Small intestine (tissue), 7 donors: ENCODE measurements at regions not wholly inside any gene's neighbourhood (a gene's known extent, or its start where the extent isn't known, plus 50 kb on each side); places are given as distances from the start of the nearest gene placed in this dataset.

Experiments used
- DNase-seq, 2 donors: peaks; one replicate each; pipeline versions ENCODE4 v3.0.0 to v3.0.0-alpha.2; 2013
- FAIRE-seq: peaks from 2 replicates; lab custom pipeline; 2012; peaks lifted over from hg19 to GRCh38; lab: Jason Lieb, UNC
- H3K27ac ChIP-seq, 3 donors: one replicate each; pipeline ENCODE4 v1.5.1; 2013; ENCODE audit warnings: low read length in 2 of 3, mild to moderate bottlenecking in 2 of 3, control low read depth in 1 of 3, inconsistent platforms in 1 of 3, low read depth in 1 of 3, moderate library complexity in 1 of 3
- H3K27me3 ChIP-seq, 3 donors: one replicate each; pipeline ENCODE4 v1.6.1; 2013; ENCODE audit warnings: low read length in 3 of 3, inconsistent platforms in 1 of 3; ENCODE audit not compliant: control insufficient read depth in 3 of 3, insufficient read depth in 3 of 3
- H3K36me3 ChIP-seq, 3 donors: one replicate each; pipeline ENCODE4 v1.6.1; 2013; ENCODE audit warnings: low read length in 3 of 3, inconsistent platforms in 1 of 3, low read depth in 1 of 3, mild to moderate bottlenecking in 1 of 3, moderate library complexity in 1 of 3; ENCODE audit not compliant: control insufficient read depth in 3 of 3, insufficient read depth in 2 of 3
- H3K4me1 ChIP-seq, 3 donors: one replicate each; pipeline ENCODE4 v1.6.1; 2013; ENCODE audit warnings: low read length in 2 of 3, inconsistent platforms in 1 of 3, low read depth in 1 of 3, mild to moderate bottlenecking in 1 of 3, moderate library complexity in 1 of 3; ENCODE audit not compliant: control insufficient read depth in 3 of 3, insufficient read depth in 2 of 3
- H3K4me3 ChIP-seq, 3 donors: one replicate each; pipeline ENCODE4 v1.5.1; 2013; ENCODE audit warnings: low read length in 3 of 3, control low read depth in 1 of 3, inconsistent platforms in 1 of 3, low read depth in 1 of 3, mild to moderate bottlenecking in 1 of 3, moderate library complexity in 1 of 3
- H3K9me3 ChIP-seq, 2 donors: one replicate each; pipeline ENCODE4 v1.6.1; 2013; ENCODE audit warnings: low read depth in 1 of 2, low read length in 1 of 2; ENCODE audit not compliant: control insufficient read depth in 2 of 2, insufficient read depth in 1 of 2
- WGBS, 3 donors: extraction: QIAGEN DNeasy Blood & Tissue Kit; methylation state at CpG; one replicate each; pipeline ENCODE4 v1.1.7; 2013; 5-methylcytosine and 5-hydroxymethylcytosine counted together
- donor health status: healthy with polysubstance abuse.
- donor health status: control.
- donor health status: control.
- donor health status: Bipolar disorder and iron deficiency.
- donor health status: healthy.

GRCh38 chr20:11001302-11001701 is 327.5 kb upstream of the JAG1 start:
- FAIRE-seq: no peak
- H3K4me3 ChIP-seq: no peak overlapping the region
- 67 to 69% (median 68%) methylated on average over 4 of the region's 4 CpGs for WGBS, 3 donors

GRCh38 chr20:11001764-11002540 is 328.2 kb upstream of the JAG1 start:
- peaks cover 0 to 1% of the 10 kb centered on the region in 2 donors for H3K9me3 ChIP-seq
- FAIRE-seq (no peak), DNase-seq (no peak)
- H3K27me3 ChIP-seq: no peaks in the 10 kb centered on the region
- H3K4me1 ChIP-seq: no peaks in the 10 kb centered on the region
- H3K4me3 ChIP-seq: no peak overlapping the region
- H3K27ac ChIP-seq: peak overlapping the region in 1 of 3 donors; percentile 27
- no peaks in the 10 kb centered on the region for H3K36me3 ChIP-seq
- WGBS, 3 donors: 74 to 87% (median 82%) methylated on average over 12 of the region's 12 CpGs

More at GRCh38 chr20:11001302-11001701, 327.5 kb upstream of the JAG1 start:
- Histone ChIP-seq H3K9me3 (no peaks in the 10 kb centered on the region), H3K27me3 (no peaks in the 10 kb centered on the region), H3K4me1 (no peaks in the 10 kb centered on the region), H3K36me3 (no peaks in the 10 kb centered on the region), H3K27ac (no peak overlapping the region)
- no peak for DNase-seq

GRCh38 chr20:11003341-11003740 is 329.5 kb upstream of the JAG1 start:
- no peaks in the 10 kb centered on the region for H3K4me1 ChIP-seq
- DNase-seq (no peak), FAIRE-seq (no peak)
- no peaks in the 10 kb centered on the region for H3K27me3 ChIP-seq
- peaks cover 0 to 3% of the 10 kb centered on the region in 2 donors for H3K9me3 ChIP-seq
- WGBS, 3 donors: 62 to 89% (median 73%) methylated on average over 2 of the region's 2 CpGs
- H3K4me3 ChIP-seq: no peak overlapping the region
- no peak overlapping the region for H3K27ac ChIP-seq
- H3K36me3 ChIP-seq: no peaks in the 10 kb centered on the region

GRCh38 chr20:11008444-11009033 is 334.7 kb upstream of the JAG1 start:
- Histone ChIP-seq H3K27ac (no peak overlapping the region), H3K4me1 (no peaks in the 10 kb centered on the region), H3K36me3 (no peaks in the 10 kb centered on the region), H3K27me3 (no peaks in the 10 kb centered on the region), H3K4me3 (no peak overlapping the region), H3K9me3 (peaks cover 0 to 3% of the 10 kb centered on the region in 2 donors)
- WGBS, 3 donors: 12 to 29% (median 25%) methylated on average over 7 of the region's 7 CpGs
- DNase-seq (peak; percentile 36 to 61), FAIRE-seq (no peak)

- Histone ChIP-seq H3K4me1 (no peaks in the 10 kb centered on the region), H3K27me3 (no peaks in the 10 kb centered on the region), H3K27ac (no peak overlapping the region), H3K4me3 (no peak overlapping the region), H3K9me3 (peaks cover 0 to 3% of the 10 kb centered on the region in 2 donors), H3K36me3 (no peaks in the 10 kb centered on the region)
- FAIRE-seq: no peak
- no peak for DNase-seq
Measured at GRCh38 chr20:11011653-11012052, 337.9 kb upstream of the JAG1 start.

- Histone ChIP-seq H3K4me1 (no peaks in the 10 kb centered on the region), H3K4me3 (no peak overlapping the region), H3K36me3 (no peaks in the 10 kb centered on the region), H3K27me3 (no peaks in the 10 kb centered on the region), H3K27ac (no peak overlapping the region), H3K9me3 (no peaks in the 10 kb centered on the region)
- DNase-seq (peak in 1 of 2 donors; percentile 3), FAIRE-seq (no peak)
- 52 to 82% (median 80%) methylated on average over 2 of the region's 2 CpGs for whole genome bisulfite sequencing, 3 donors
Measured at GRCh38 chr20:11012975-11013374, 339.2 kb upstream of the JAG1 start.

- Histone ChIP-seq H3K9me3 (no peaks in the 10 kb centered on the region), H3K27me3 (no peaks in the 10 kb centered on the region), H3K4me1 (no peaks in the 10 kb centered on the region), H3K27ac (no peak overlapping the region), H3K4me3 (no peak overlapping the region), H3K36me3 (no peaks in the 10 kb centered on the region)
- 74 to 91% (median 83%) methylated on average over 1 of the region's 1 CpG for WGBS, 3 donors
- no peak for FAIRE-seq
- DNase-seq: no peak
Measured at GRCh38 chr20:11013801-11014200, 340.0 kb upstream of the JAG1 start.

- no peaks in the 10 kb centered on the region for H3K36me3 ChIP-seq
- DNase-seq: peak in 1 of 2 donors; percentile 5
- 15 to 51% (median 45%) methylated on average over 4 of the region's 4 CpGs for WGBS, 3 donors
- FAIRE-seq: no peak
- no peaks in the 10 kb centered on the region for H3K9me3 ChIP-seq
- H3K27me3 ChIP-seq: no peaks in the 10 kb centered on the region
- H3K4me1 ChIP-seq: no peaks in the 10 kb centered on the region
- H3K27ac ChIP-seq: no peak overlapping the region
- no peak overlapping the region for H3K4me3 ChIP-seq
Measured at GRCh38 chr20:11015440-11015839, 341.6 kb upstream of the JAG1 start.
